H1 (cell line): ENCODE measurements at regions not wholly inside any gene's neighbourhood (a gene's known extent, or its start where the extent isn't known, plus 50 kb on each side); places are given as distances from the start of the nearest gene placed in this dataset.

Experiments used
- HDAC6 ChIP-seq: IDR thresholded peaks from one replicate; pipeline ENCODE4 v1.7.1; 2012; ENCODE audit warnings: low read depth, mild to moderate bottlenecking, inconsistent platforms, low read length, moderate library complexity
- RAD21 ChIP-seq, 2 experiments: IDR thresholded peaks in 1 of 2; conservative IDR thresholded peaks in 1 of 2; 2 replicates each; pipeline ENCODE4 v1.6.1; 2011; ENCODE audit warnings: low read depth in 2 of 2, low read length in 2 of 2, improper control_type of control experiment in 1 of 2, inconsistent platforms in 1 of 2, mild to moderate bottlenecking in 1 of 2, moderate library complexity in 1 of 2
- RNF2 ChIP-seq: fragments of 200-900, 300-1000 bp; sonication (generic); IDR thresholded peaks from 2 replicates; pipeline ENCODE4 v1.7.1; 2016; ENCODE audit warnings: borderline replicate concordance, low read depth, mild to moderate bottlenecking, antibody characterized with exemption, low read length; ENCODE audit not compliant: poor library complexity, severe bottlenecking; ENCODE audit errors: missing control alignments
- SIRT6 ChIP-seq: IDR thresholded peaks from one replicate; pipeline ENCODE4 v1.7.1; 2012; ENCODE audit warnings: low read length, inconsistent platforms
- TF ChIP-seq, protein P1 (sequence below): fragments of 300-600 bp; sonication (generic); IDR thresholded peaks from 2 replicates; pipeline ENCODE4 v1.7.1; 2012; ENCODE audit warnings: low read length, moderate library complexity, mild to moderate bottlenecking, inconsistent platforms; ENCODE audit not compliant: insufficient replicate concordance

DNA sequence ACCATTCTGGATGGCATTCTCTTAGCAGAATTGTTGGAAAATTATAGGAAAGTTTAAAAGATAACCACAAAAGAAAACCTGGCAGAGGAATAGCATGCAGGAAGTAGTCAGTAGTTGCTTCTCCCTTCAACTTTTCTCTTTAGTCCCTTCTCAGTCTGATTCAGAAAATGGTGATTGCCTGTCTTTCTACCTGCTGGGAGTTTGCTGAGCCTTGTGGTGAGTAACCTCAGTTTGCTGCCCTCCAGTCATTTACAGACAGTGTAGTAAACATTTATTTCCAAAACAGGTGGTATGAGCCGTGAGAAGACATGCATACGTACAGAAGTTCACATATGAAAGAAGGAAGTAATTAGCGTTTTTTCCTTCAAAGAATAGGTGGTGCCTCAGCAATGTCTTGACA lies 224.7 kb upstream of the POU1F1 start (continued):
- TF ChIP-seq, protein P1, sequence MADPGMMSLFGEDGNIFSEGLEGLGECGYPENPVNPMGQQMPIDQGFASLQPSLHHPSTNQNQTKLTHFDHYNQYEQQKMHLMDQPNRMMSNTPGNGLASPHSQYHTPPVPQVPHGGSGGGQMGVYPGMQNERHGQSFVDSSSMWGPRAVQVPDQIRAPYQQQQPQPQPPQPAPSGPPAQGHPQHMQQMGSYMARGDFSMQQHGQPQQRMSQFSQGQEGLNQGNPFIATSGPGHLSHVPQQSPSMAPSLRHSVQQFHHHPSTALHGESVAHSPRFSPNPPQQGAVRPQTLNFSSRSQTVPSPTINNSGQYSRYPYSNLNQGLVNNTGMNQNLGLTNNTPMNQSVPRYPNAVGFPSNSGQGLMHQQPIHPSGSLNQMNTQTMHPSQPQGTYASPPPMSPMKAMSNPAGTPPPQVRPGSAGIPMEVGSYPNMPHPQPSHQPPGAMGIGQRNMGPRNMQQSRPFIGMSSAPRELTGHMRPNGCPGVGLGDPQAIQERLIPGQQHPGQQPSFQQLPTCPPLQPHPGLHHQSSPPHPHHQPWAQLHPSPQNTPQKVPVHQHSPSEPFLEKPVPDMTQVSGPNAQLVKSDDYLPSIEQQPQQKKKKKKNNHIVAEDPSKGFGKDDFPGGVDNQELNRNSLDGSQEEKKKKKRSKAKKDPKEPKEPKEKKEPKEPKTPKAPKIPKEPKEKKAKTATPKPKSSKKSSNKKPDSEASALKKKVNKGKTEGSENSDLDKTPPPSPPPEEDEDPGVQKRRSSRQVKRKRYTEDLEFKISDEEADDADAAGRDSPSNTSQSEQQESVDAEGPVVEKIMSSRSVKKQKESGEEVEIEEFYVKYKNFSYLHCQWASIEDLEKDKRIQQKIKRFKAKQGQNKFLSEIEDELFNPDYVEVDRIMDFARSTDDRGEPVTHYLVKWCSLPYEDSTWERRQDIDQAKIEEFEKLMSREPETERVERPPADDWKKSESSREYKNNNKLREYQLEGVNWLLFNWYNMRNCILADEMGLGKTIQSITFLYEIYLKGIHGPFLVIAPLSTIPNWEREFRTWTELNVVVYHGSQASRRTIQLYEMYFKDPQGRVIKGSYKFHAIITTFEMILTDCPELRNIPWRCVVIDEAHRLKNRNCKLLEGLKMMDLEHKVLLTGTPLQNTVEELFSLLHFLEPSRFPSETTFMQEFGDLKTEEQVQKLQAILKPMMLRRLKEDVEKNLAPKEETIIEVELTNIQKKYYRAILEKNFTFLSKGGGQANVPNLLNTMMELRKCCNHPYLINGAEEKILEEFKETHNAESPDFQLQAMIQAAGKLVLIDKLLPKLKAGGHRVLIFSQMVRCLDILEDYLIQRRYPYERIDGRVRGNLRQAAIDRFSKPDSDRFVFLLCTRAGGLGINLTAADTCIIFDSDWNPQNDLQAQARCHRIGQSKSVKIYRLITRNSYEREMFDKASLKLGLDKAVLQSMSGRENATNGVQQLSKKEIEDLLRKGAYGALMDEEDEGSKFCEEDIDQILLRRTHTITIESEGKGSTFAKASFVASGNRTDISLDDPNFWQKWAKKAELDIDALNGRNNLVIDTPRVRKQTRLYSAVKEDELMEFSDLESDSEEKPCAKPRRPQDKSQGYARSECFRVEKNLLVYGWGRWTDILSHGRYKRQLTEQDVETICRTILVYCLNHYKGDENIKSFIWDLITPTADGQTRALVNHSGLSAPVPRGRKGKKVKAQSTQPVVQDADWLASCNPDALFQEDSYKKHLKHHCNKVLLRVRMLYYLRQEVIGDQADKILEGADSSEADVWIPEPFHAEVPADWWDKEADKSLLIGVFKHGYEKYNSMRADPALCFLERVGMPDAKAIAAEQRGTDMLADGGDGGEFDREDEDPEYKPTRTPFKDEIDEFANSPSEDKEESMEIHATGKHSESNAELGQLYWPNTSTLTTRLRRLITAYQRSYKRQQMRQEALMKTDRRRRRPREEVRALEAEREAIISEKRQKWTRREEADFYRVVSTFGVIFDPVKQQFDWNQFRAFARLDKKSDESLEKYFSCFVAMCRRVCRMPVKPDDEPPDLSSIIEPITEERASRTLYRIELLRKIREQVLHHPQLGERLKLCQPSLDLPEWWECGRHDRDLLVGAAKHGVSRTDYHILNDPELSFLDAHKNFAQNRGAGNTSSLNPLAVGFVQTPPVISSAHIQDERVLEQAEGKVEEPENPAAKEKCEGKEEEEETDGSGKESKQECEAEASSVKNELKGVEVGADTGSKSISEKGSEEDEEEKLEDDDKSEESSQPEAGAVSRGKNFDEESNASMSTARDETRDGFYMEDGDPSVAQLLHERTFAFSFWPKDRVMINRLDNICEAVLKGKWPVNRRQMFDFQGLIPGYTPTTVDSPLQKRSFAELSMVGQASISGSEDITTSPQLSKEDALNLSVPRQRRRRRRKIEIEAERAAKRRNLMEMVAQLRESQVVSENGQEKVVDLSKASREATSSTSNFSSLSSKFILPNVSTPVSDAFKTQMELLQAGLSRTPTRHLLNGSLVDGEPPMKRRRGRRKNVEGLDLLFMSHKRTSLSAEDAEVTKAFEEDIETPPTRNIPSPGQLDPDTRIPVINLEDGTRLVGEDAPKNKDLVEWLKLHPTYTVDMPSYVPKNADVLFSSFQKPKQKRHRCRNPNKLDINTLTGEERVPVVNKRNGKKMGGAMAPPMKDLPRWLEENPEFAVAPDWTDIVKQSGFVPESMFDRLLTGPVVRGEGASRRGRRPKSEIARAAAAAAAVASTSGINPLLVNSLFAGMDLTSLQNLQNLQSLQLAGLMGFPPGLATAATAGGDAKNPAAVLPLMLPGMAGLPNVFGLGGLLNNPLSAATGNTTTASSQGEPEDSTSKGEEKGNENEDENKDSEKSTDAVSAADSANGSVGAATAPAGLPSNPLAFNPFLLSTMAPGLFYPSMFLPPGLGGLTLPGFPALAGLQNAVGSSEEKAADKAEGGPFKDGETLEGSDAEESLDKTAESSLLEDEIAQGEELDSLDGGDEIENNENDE, result no peak
- TF ChIP-seq RAD21 (IDR thresholded peaks at IDR 0.05 in 1 of 2, conservative IDR thresholded peaks at IDR 0.05 in 1 of 2; ENCODE audit: low read depth in 2 of 2, low read length in 2 of 2) (no peak), SIRT6 (no peak), HDAC6 (no peak), RNF2 (no peak)
- TF ChIP-seq, all 59 proteins: peak for 0
